ENCODE measurements at regions not wholly inside any gene's neighbourhood (a gene's known extent, or its start where the extent isn't known, plus 50 kb on each side); places are given as distances from the start of the nearest gene placed in this dataset.
"Not testable (repeated sequence)": the region's sequence is repeated elsewhere in the genome, so short reads cannot be mapped to it uniquely, and the experiment has no call there.

DNA sequence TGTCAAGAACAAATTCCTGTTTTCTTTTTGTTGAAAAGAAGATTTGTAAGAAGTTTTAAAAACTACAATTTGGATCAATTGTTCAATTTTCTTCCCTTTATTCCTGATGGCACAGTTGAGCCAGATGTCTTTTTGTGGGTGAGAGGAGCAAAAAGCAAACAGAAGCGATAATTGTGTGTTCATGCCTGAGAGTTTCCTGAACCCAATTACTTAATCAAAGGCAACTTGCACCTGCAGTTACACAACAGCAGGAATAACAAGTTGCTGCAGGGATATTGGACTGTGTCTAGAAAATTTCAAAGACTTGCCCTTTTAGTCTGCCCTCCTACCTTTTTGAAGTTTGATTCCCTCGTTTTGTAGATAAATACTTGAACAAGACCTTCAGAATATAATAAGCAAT, 383.6 kb downstream of the DSEL start (continued):
- TF ChIP-seq IKZF3 (tag by site-specific recombination; IDR thresholded peaks at IDR 0.05) (no peak), ZNF274 (IDR thresholded peaks at IDR 0.05; ENCODE audit: low read length) (no peak), ZNF274 (tag by site-specific recombination; IDR thresholded peaks at IDR 0.05; ENCODE audit: borderline replicate concordance) (no peak), PRDM10 (tag by site-specific recombination; IDR thresholded peaks at IDR 0.05) (no peak), ZBTB1 (tag by site-specific recombination; IDR thresholded peaks at IDR 0.05) (no peak), ZNF184 (tag by site-specific recombination; IDR thresholded peaks at IDR 0.05) (no peak)
- TF ChIP-seq, protein P1, sequence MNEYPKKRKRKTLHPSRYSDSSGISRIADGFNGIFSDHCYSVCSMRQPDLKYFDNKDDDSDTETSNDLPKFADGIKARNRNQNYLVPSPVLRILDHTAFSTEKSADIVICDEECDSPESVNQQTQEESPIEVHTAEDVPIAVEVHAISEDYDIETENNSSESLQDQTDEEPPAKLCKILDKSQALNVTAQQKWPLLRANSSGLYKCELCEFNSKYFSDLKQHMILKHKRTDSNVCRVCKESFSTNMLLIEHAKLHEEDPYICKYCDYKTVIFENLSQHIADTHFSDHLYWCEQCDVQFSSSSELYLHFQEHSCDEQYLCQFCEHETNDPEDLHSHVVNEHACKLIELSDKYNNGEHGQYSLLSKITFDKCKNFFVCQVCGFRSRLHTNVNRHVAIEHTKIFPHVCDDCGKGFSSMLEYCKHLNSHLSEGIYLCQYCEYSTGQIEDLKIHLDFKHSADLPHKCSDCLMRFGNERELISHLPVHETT (tag by site-specific recombination; IDR thresholded peaks at IDR 0.05) = no peak

DNA sequence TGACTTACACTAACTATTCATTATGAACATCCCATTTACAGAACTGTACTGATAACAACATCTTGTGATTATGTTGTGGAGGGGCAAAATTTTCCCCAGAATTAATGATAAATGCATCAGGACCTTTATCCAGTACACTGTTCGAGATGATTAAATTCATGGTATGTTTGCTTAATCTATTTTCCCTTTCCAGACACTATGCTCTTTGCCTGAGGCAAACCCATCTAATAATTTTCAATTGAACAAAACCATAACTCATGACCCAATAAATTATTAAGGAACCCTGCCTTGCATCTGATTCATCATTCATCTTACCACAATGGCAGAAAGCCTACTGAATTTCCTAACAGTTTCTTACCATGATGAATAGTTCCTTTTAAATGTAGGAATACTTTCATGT, 385.0 kb downstream of the DSEL start:
- Histone ChIP-seq H3K27ac (ENCODE audit: extremely low read depth, low read depth, low read length) (no peak overlapping the region), H3K9me3 (ENCODE audit: control insufficient read depth, insufficient read depth, low read depth, low read length) (no peaks in the 10 kb centered on the region), H3K4me3 (ENCODE audit: low read depth, low read length) (no peak overlapping the region), H3K4me1 (ENCODE audit: control insufficient read depth, insufficient read depth, low read length) (no peaks in the 10 kb centered on the region), H3K36me3 (ENCODE audit: control insufficient read depth in 2 of 2, insufficient read depth in 1 of 2, low read length in 2 of 2) (no peaks in the 10 kb centered on the region)
- TF ChIP-seq GLI4 (tag by site-specific recombination; IDR thresholded peaks at IDR 0.05) (no peak), ZNF747 (tag by site-specific recombination; IDR thresholded peaks at IDR 0.05) (no peak), ZNF555 (tag by site-specific recombination; conservative IDR thresholded peaks at IDR 0.05) (no peak), ZNF174 (tag by site-specific recombination; IDR thresholded peaks at IDR 0.05) (no peak), ZSCAN5A (tag by site-specific recombination; IDR thresholded peaks at IDR 0.05) (no peak), TCF7L2 (IDR thresholded peaks at IDR 0.05; ENCODE audit: borderline replicate concordance, low read depth, low read length) (no peak), ZNF521 (tag by site-specific recombination; IDR thresholded peaks at IDR 0.05) (no peak), ZNF560 (tag by site-specific recombination; IDR thresholded peaks at IDR 0.05; ENCODE audit: borderline replicate concordance) (no peak), FEZF1 (tag by site-specific recombination; IDR thresholded peaks at IDR 0.05) (no peak), ZNF692 (tag by site-specific recombination; IDR thresholded peaks at IDR 0.05) (no peak), ZNF624 (tag by site-specific recombination; IDR thresholded peaks at IDR 0.05) (no peak), ZNF664 (tag by site-specific recombination; IDR thresholded peaks at IDR 0.05) (no peak), ZNF133 (tag by site-specific recombination; IDR thresholded peaks at IDR 0.05) (no peak), ZNF658 (tag by site-specific recombination; IDR thresholded peaks at IDR 0.05) (no peak), ZFP37 (tag by site-specific recombination; IDR thresholded peaks at IDR 0.05) (no peak), WT1 (tag by site-specific recombination; IDR thresholded peaks at IDR 0.05) (no peak), KLF8 (tag by site-specific recombination; IDR thresholded peaks at IDR 0.05) (no peak), PRDM1 (tag by site-specific recombination; IDR thresholded peaks at IDR 0.05) (no peak), ZNF37A (tag by site-specific recombination; IDR thresholded peaks at IDR 0.05) (no peak), ZNF223 (tag by site-specific recombination; IDR thresholded peaks at IDR 0.05) (no peak)
- POLR2A ChIA-PET = no interaction called here
- CTCF ChIA-PET = interaction anchor here (2.3 kb wide), 1 partner anchor 27 kb away, joined by 7 read pairs; no protein-coding TSS in a partner anchor

- CTCF ChIA-PET; H3K36me3 ChIP-seq (ENCODE audit: control insufficient read depth in 2 of 2, insufficient read depth in 1 of 2, low read length in 2 of 2); H3K27ac ChIP-seq (ENCODE audit: extremely low read depth, low read depth, low read length); H3K4me3 ChIP-seq (ENCODE audit: low read depth, low read length); H3K4me1 ChIP-seq (ENCODE audit: control insufficient read depth, insufficient read depth, low read length); POLR2A ChIA-PET; H3K9me3 ChIP-seq (ENCODE audit: control insufficient read depth, insufficient read depth, low read depth, low read length): not testable (repeated sequence)
Observed at GRCh38 chr18:67126751-67127150, 389.8 kb downstream of the DSEL start.
